ENCODE measurements at regions not wholly inside any gene's neighbourhood (a gene's known extent, or its start where the extent isn't known, plus 50 kb on each side); places are given as distances from the start of the nearest gene placed in this dataset.

DNA sequence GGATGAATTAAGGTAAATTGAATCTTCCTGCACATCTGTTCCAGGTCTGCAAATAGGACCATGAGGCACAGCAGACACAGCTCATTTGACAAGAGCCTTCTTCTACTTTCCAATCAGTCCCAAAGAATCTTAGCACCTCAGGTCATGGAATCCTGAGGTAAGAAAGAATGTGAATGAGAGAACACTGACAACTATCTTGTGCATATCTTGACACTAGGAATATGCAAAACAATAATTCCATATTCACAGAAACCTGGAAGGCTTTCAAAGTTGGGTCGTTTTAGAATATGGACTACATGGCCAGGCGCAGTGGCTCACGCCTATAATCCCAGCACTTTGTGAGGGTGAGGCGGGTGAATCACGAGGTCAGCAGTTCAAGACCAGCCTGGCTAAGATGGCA lies 1009.4 kb upstream of the GOT2 start:
- TF ChIP-seq POLR2A (IDR thresholded peaks at IDR 0.05; ENCODE audit: low read length): no peak
- TF ChIP-seq GATA1 (IDR thresholded peaks at IDR 0.05; ENCODE audit: low read depth, low read length): no peak
